H1 (cell line): ENCODE measurements at regions not wholly inside any gene's neighbourhood (a gene's known extent, or its start where the extent isn't known, plus 50 kb on each side); places are given as distances from the start of the nearest gene placed in this dataset.

ENCODE experiments used
- CTBP2 ChIP-seq: IDR thresholded peaks from 2 replicates; pipeline ENCODE4 v1.7.0; 2011; ENCODE audit warnings: borderline replicate concordance, mild to moderate bottlenecking, moderate library complexity, mixed read lengths, low read length; ENCODE audit not compliant: insufficient read depth, insufficient read length
- NANOG ChIP-seq: IDR thresholded peaks from 2 replicates; pipeline ENCODE4 v1.6.1; 2011; ENCODE audit warnings: low read length, low read depth, mild to moderate bottlenecking, inconsistent platforms; ENCODE audit not compliant: insufficient read depth, poor library complexity, severe bottlenecking
- TAF7 ChIP-seq: optimal IDR thresholded peaks from 2 replicates; pipeline ENCODE3; 2011; ENCODE audit warnings: low read depth, mild to moderate bottlenecking, inconsistent platforms, low read length, moderate library complexity, borderline replicate concordance

DNA sequence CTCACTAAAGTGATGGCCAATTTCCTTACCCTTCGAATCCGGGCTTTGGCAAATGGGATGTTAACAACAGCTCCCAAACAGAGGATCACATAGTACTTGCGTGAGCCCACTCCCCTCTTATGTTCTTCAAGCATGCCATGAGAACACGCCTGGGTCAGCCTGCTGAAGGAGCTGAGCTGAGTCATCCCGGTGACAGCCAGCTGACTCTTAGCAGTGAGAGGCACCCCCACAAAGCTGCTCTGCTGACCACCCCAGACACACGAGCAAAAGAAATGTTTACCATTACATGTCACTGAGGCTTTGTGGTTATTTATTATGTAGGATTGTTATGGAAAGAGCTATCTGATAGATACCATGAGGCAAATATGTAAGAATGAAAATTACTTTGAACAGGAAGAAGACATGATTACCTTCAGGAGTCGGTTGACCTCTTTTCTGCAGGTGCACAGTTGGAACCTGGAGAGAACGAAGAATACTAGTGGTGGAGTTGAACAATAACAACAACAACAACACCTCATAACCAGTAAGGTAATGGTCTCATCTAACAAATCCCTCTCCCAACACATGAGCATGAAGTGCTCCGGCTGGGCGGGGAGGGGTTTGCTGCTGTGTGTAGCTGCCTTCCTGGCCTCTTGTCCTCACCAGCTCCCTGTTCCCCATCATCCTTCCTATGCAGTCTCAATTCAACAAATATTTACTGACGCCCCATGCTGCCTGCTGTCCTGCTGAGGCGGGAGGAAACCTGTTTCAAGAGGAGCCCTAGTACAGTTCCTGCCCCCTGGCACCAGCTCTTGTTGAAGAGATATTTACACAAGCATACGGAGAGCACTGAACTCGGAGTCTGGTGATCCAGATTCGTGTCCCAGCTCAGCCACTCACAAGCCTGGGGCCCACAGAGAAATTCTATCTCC lies 69.4 kb upstream of the LHFPL2 start (continued):
- no peak for TF ChIP-seq CTBP2
- TF ChIP-seq NANOG: no peak
- TF ChIP-seq TAF7: no peak
